IMR-90 (cell line): ENCODE measurements at regions not wholly inside any gene's neighbourhood (a gene's known extent, or its start where the extent isn't known, plus 50 kb on each side); places are given as distances from the start of the nearest gene placed in this dataset.

Source experiments
- ATAC-seq: fragments of 200-7000 bp; cut with Tn5 transposase; 2 replicates; pipeline ENCODE4 v1.9.1; 2020; ENCODE audit warnings: low read depth, mild to moderate bottlenecking, moderate library complexity
- BruUV-seq: library from RNA; stranded (reverse); fragments of 400-500 nt; replicated peaks from 2 replicates; lab custom pipeline; 2021; lab: Mats Ljungman, UMichigan
- CTCF ChIA-PET: fragments of 300-600 bp; formaldehyde crosslinking; extraction: SDS; loops from one replicate; lab custom pipeline; 2021; ENCODE audit warnings: antibody characterized with exemption; lab: Yijun Ruan, JAX
- POLR2A ChIA-PET: fragments of 300-600 bp; sonication (Branson Sonifier 250); formaldehyde crosslinking; loops from one replicate; lab custom pipeline; 2022; ENCODE audit warnings: antibody characterized with exemption; ENCODE audit not compliant: unreplicated experiment; lab: Charles Lee
- DNase-seq: peaks from one replicate; pipeline ENCODE4 v3.0.0; 2013
- H2AFZ ChIP-seq: replicated peaks from 2 replicates; pipeline ENCODE3; 2013; ENCODE audit warnings: low read length, mild to moderate bottlenecking; ENCODE audit not compliant: poor library complexity
- H2AK5ac ChIP-seq: 2 replicates; pipeline ENCODE4 v1.6.1; 2013; ENCODE audit warnings: low read depth, low read length, inconsistent platforms
- H2AK9ac ChIP-seq: replicated peaks from 2 replicates; pipeline ENCODE3; 2013; ENCODE audit warnings: mild to moderate bottlenecking, low read depth, low read length, moderate library complexity; ENCODE audit not compliant: poor library complexity
- H2BK120ac ChIP-seq: 2 replicates; pipeline ENCODE4 v1.6.1; 2013; ENCODE audit warnings: low read depth, low read length, inconsistent platforms
- H2BK15ac ChIP-seq: 3 replicates; pipeline ENCODE4 v1.6.1; 2013; ENCODE audit warnings: low read depth, low read length, inconsistent platforms
- H2BK20ac ChIP-seq: 2 replicates; pipeline ENCODE4 v1.6.1; 2013; ENCODE audit warnings: low read depth, mild to moderate bottlenecking, inconsistent platforms, low read length, moderate library complexity
- H2BK5ac ChIP-seq: 2 replicates; pipeline ENCODE4 v1.6.1; 2013; ENCODE audit warnings: mild to moderate bottlenecking, low read depth, low read length, inconsistent platforms; ENCODE audit not compliant: poor library complexity, severe bottlenecking
- H3K14ac ChIP-seq: replicated peaks from 2 replicates; pipeline ENCODE4 v1.6.1; 2013; ENCODE audit warnings: low read depth, low read length, inconsistent platforms
- H3K18ac ChIP-seq: 2 replicates; pipeline ENCODE4 v1.6.1; 2013; ENCODE audit warnings: low read depth, low read length, control low read depth
- H3K23ac ChIP-seq: 2 replicates; pipeline ENCODE4 v1.6.1; 2013; ENCODE audit warnings: low read depth, low read length, inconsistent platforms
- H3K27ac ChIP-seq: 2 replicates; pipeline ENCODE4 v1.5.1; 2013; ENCODE audit warnings: mild to moderate bottlenecking, control low read depth, low read length; ENCODE audit not compliant: insufficient read depth
- H3K27me3 ChIP-seq: 2 replicates; pipeline ENCODE4 v1.6.1; 2013; ENCODE audit warnings: low read length; ENCODE audit not compliant: control insufficient read depth, insufficient read depth
- H3K36me3 ChIP-seq: 2 replicates; pipeline ENCODE4 v1.6.1; 2013; ENCODE audit warnings: low read length, mixed read lengths; ENCODE audit not compliant: control insufficient read depth, insufficient read depth
- H3K4ac ChIP-seq: 2 replicates; pipeline ENCODE4 v1.6.1; 2013; ENCODE audit warnings: low read depth, low read length, inconsistent platforms
- H3K4me1 ChIP-seq: 2 replicates; pipeline ENCODE4 v1.6.1; 2013; ENCODE audit warnings: low read length, mixed read lengths; ENCODE audit not compliant: control insufficient read depth, insufficient read depth
- H3K4me2 ChIP-seq: 2 replicates; pipeline ENCODE4 v1.6.1; 2013; ENCODE audit warnings: low read depth, mild to moderate bottlenecking, control low read depth, low read length, moderate library complexity
- H3K4me3 ChIP-seq: 2 replicates; pipeline ENCODE4 v1.5.1; 2013; ENCODE audit warnings: low read depth, mild to moderate bottlenecking, control low read depth, low read length, moderate library complexity; ENCODE audit not compliant: insufficient read depth
- H3K56ac ChIP-seq: 2 replicates; pipeline ENCODE4 v1.6.1; 2013; ENCODE audit warnings: low read length, inconsistent platforms; ENCODE audit not compliant: insufficient read depth; ENCODE audit errors: extremely low read depth
- H3K79me1 ChIP-seq, 2 experiments: 2 replicates each; pipeline ENCODE4 v1.6.1; 2013; ENCODE audit warnings: low read length in 2 of 2, inconsistent platforms in 1 of 2, low read depth in 1 of 2
- H3K9ac ChIP-seq: 2 replicates; pipeline ENCODE4 v1.6.1; 2013; ENCODE audit warnings: low read depth, low read length, control low read depth
- H3K9me1 ChIP-seq: 2 replicates; pipeline ENCODE4 v1.6.1; 2013; ENCODE audit warnings: low read length, inconsistent platforms; ENCODE audit not compliant: insufficient read depth
- H3K9me3 ChIP-seq: 2 replicates; pipeline ENCODE4 v1.6.1; 2013; ENCODE audit warnings: low read length; ENCODE audit not compliant: control insufficient read depth, insufficient read depth
- H4K20me1 ChIP-seq: 2 replicates; pipeline ENCODE4 v1.6.1; 2013; ENCODE audit warnings: low read length, inconsistent platforms; ENCODE audit not compliant: insufficient read depth
- H4K5ac ChIP-seq: 2 replicates; pipeline ENCODE4 v1.6.1; 2013; ENCODE audit warnings: mild to moderate bottlenecking, low read depth, low read length, control low read depth
- H4K8ac ChIP-seq, 2 experiments: 2 replicates each; pipeline ENCODE4 v1.6.1; 2013; ENCODE audit warnings: low read depth in 2 of 2, low read length in 2 of 2, control low read depth in 1 of 2, inconsistent platforms in 1 of 2
- H4K91ac ChIP-seq: 2 replicates; pipeline ENCODE4 v1.6.1; 2013; ENCODE audit warnings: low read depth, low read length, inconsistent platforms; ENCODE audit not compliant: insufficient read depth
- MAFK ChIP-seq: IDR thresholded peaks from 2 replicates; pipeline ENCODE4 v1.6.1; 2012; ENCODE audit warnings: low read depth, low read length, improper control_type of control experiment
- MAZ ChIP-seq: IDR thresholded peaks from 2 replicates; pipeline ENCODE4 v1.6.1; 2012; ENCODE audit warnings: low read depth, mild to moderate bottlenecking, low read length, improper control_type of control experiment, moderate library complexity, borderline replicate concordance
- MXI1 ChIP-seq: IDR thresholded peaks from 2 replicates; pipeline ENCODE4 v1.6.1; 2012; ENCODE audit warnings: low read depth, mild to moderate bottlenecking, low read length, moderate library complexity, borderline replicate concordance
- NFE2L2 ChIP-seq: fragments of 150-350 bp; IDR thresholded peaks from 2 replicates; pipeline ENCODE4 v1.6.1; 2016; ENCODE audit warnings: low read depth, mild to moderate bottlenecking, low read length
- RAD21 ChIP-seq: IDR thresholded peaks from 2 replicates; pipeline ENCODE4 v1.6.1; 2012; ENCODE audit warnings: low read length, improper control_type of control experiment
- RCOR1 ChIP-seq: IDR thresholded peaks from 2 replicates; pipeline ENCODE4 v1.6.1; 2012; ENCODE audit warnings: mild to moderate bottlenecking, low read length, improper control_type of control experiment; ENCODE audit not compliant: insufficient replicate concordance
- RFX5 ChIP-seq: IDR thresholded peaks from 2 replicates; pipeline ENCODE4 v1.8.0; 2012; ENCODE audit warnings: low read depth, mild to moderate bottlenecking, low read length, moderate library complexity
- WGBS, 2 experiments: methylation state at CpG; one replicate each; pipeline versions ENCODE4 v1.1.5 to v1.1.7; 2013; ENCODE audit warnings: missing lambda C conversion rate in 2 of 2; ENCODE audit not compliant: insufficient read length in 1 of 2; ENCODE audit errors: extremely low coverage in 2 of 2; 5-methylcytosine and 5-hydroxymethylcytosine counted together
- dilution Hi-C: fragments of 300-500 bp; cut with HindIII; formaldehyde crosslinking; loops from one replicate; pipeline ENCODE4 v1.14.3; 2018; ENCODE audit warnings: low sequenced_read_pairs; ENCODE audit not compliant: unreplicated experiment
- in situ Hi-C: fragments of 300-500 bp; cut with MboI; formaldehyde crosslinking; loops from 3 replicates; pipeline ENCODE4 v1.14.3; 2019; ENCODE audit warnings: low sequenced_read_pairs, inconsistent platforms, mixed read lengths
- intact Hi-C: fragments of 100-400 bp; cut with micrococcal nuclease; formaldehyde crosslinking; loops from 2 replicates; pipeline ENCODE4 v1.10.0; 2022
- TF ChIP-seq, protein P1 (sequence below): conservative IDR thresholded peaks from 2 replicates; pipeline ENCODE4 v1.5.1; 2012; ENCODE audit warnings: mild to moderate bottlenecking, low read depth, low read length, improper control_type of control experiment

DNA sequence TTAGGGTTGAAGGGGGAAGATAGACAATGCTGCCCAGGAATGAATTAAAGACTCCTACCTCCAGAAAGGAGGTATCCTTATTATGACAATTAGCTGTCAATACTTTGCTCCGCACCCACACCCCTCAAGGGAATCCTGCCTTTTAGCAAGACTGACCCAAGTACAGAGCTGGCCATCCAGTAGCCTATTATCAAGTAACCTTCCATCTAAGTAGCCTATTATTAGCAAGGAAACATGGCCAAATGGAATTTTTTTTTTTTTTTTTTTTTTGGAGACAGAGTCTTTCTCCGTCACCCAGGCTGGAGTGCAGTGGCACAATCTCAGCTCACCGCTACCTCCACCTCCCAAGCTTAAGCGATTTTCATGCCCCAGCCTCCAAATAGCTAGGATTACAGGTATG, 161.3 kb downstream of the PMP22 start:
- H2AFZ ChIP-seq: no peak overlapping the region
- no peak overlapping the region for H4K5ac ChIP-seq
- peaks cover 7% of the 10 kb centered on the region for H3K27me3 ChIP-seq
- no peak overlapping the region for H3K9ac ChIP-seq
- H3K18ac ChIP-seq: no peak overlapping the region
- no CpG with 5 or more reads among the region's 4 CpGs for WGBS, 2 experiments
- no peak overlapping the region for H3K4me3 ChIP-seq
- POLR2A ChIA-PET: no interaction called here
- no TSS peak for BruUV-seq
- CTCF ChIA-PET: no interaction called here
- in situ Hi-C loops: no loop called here
- no peak overlapping the region for H2BK20ac ChIP-seq
- no peak overlapping the region for H3K23ac ChIP-seq
- H2BK15ac ChIP-seq: no peak overlapping the region
- dilution Hi-C loops: no loop called here
- no peak overlapping the region for H3K4ac ChIP-seq
- intact Hi-C loops: no loop called here
- ATAC-seq (no peak), DNase-seq (no peak)
- H3K56ac ChIP-seq: no peak overlapping the region
- H4K91ac ChIP-seq: no peak overlapping the region
- H4K20me1 ChIP-seq: no peaks in the 10 kb centered on the region
- no peak overlapping the region for H3K4me2 ChIP-seq
- H2BK5ac ChIP-seq: no peak overlapping the region
- H3K79me1 ChIP-seq: no peaks in the 10 kb centered on the region
- no peaks in the 10 kb centered on the region for H3K4me1 ChIP-seq
- H3K36me3 ChIP-seq: no peaks in the 10 kb centered on the region
- TF ChIP-seq MXI1 (no peak), RFX5 (no peak), MAZ (no peak), MAFK (no peak), RAD21 (no peak), RCOR1 (no peak), NFE2L2 (no peak)
- TF ChIP-seq, protein P1, sequence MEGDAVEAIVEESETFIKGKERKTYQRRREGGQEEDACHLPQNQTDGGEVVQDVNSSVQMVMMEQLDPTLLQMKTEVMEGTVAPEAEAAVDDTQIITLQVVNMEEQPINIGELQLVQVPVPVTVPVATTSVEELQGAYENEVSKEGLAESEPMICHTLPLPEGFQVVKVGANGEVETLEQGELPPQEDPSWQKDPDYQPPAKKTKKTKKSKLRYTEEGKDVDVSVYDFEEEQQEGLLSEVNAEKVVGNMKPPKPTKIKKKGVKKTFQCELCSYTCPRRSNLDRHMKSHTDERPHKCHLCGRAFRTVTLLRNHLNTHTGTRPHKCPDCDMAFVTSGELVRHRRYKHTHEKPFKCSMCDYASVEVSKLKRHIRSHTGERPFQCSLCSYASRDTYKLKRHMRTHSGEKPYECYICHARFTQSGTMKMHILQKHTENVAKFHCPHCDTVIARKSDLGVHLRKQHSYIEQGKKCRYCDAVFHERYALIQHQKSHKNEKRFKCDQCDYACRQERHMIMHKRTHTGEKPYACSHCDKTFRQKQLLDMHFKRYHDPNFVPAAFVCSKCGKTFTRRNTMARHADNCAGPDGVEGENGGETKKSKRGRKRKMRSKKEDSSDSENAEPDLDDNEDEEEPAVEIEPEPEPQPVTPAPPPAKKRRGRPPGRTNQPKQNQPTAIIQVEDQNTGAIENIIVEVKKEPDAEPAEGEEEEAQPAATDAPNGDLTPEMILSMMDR: no peak
- H3K14ac ChIP-seq: no peak overlapping the region
- H2AK5ac ChIP-seq: no peak overlapping the region
- no peaks in the 10 kb centered on the region for H3K9me3 ChIP-seq
- no peak overlapping the region for H2BK120ac ChIP-seq
- H3K9me1 ChIP-seq: no peaks in the 10 kb centered on the region; the same call in 1 of the 2 replicates
- H3K27ac ChIP-seq: no peak overlapping the region
- H2AK9ac ChIP-seq: no peak overlapping the region
- H4K8ac ChIP-seq: no peak overlapping the region
